GM23338 (cell line): ENCODE measurements at regions not wholly inside any gene's neighbourhood (a gene's known extent, or its start where the extent isn't known, plus 50 kb on each side); places are given as distances from the start of the nearest gene placed in this dataset.

Source experiments
- CREB1 ChIP-seq: fragments of 250-450 bp; sonication (Bioruptor Pico); IDR thresholded peaks from 2 replicates; pipeline ENCODE4 v1.5.0; 2020; ENCODE audit warnings: low read depth, mild to moderate bottlenecking, moderate library complexity
- EZH2 ChIP-seq: fragments of 200-600 bp; sonication (generic); IDR thresholded peaks from one replicate; pipeline ENCODE4 v1.8.0; 2017; ENCODE audit warnings: antibody characterized with exemption, mild to moderate bottlenecking, low read depth; ENCODE audit not compliant: unreplicated experiment
- EZH2phosphoT487 ChIP-seq: fragments of 200-600 bp; sonication (generic); IDR thresholded peaks from one replicate; pipeline ENCODE4 v1.8.1; 2018; ENCODE audit warnings: antibody characterized with exemption; ENCODE audit not compliant: unreplicated experiment
- JUNB ChIP-seq: IDR thresholded peaks from one replicate; pipeline ENCODE4 v1.6.1; 2016; ENCODE audit warnings: antibody characterized with exemption; ENCODE audit not compliant: unreplicated experiment
- NANOG ChIP-seq: IDR thresholded peaks from 2 replicates; pipeline ENCODE4 v1.6.1; 2016; ENCODE audit warnings: antibody characterized with exemption, borderline replicate concordance
- POLR2AphosphoS5 ChIP-seq: IDR thresholded peaks from 2 replicates; pipeline ENCODE4 v1.6.1; 2016; ENCODE audit warnings: antibody characterized with exemption, low read depth
- STAT1 ChIP-seq: IDR thresholded peaks from one replicate; pipeline ENCODE4 v1.6.1; 2016; ENCODE audit warnings: antibody characterized with exemption; ENCODE audit not compliant: unreplicated experiment
- ZNF114 ChIP-seq: fragments of 250-450 bp; sonication (Bioruptor Pico); IDR thresholded peaks from 2 replicates; pipeline ENCODE4 v1.5.0; 2020; ENCODE audit warnings: mild to moderate bottlenecking, moderate library complexity
- ZNF331 ChIP-seq: fragments of 250-450 bp; sonication (Bioruptor Pico); IDR thresholded peaks from 2 replicates; pipeline ENCODE4 v1.5.0; 2020; ENCODE audit warnings: low read depth, mild to moderate bottlenecking, moderate library complexity
- TF ChIP-seq, protein P1 (sequence below), 2 experiments: fragments of 200-600 bp in 1 of 2; sonication (generic) in 1 of 2; conservative IDR thresholded peaks; 2 replicates each; pipeline versions ENCODE4 v1.5.1 to v1.6.1; 2016 to 2017; ENCODE audit warnings: antibody characterized with exemption in 2 of 2, low read depth in 2 of 2, mild to moderate bottlenecking in 2 of 2, moderate library complexity in 1 of 2
- TF ChIP-seq, protein P2 (sequence below): IDR thresholded peaks from one replicate; pipeline ENCODE4 v1.6.1; 2018; ENCODE audit warnings: antibody characterized with exemption; ENCODE audit not compliant: unreplicated experiment
- TF ChIP-seq, protein P3 (sequence below): IDR thresholded peaks from 2 replicates; pipeline ENCODE4 v1.6.1; 2016; ENCODE audit warnings: antibody characterized with exemption

DNA sequence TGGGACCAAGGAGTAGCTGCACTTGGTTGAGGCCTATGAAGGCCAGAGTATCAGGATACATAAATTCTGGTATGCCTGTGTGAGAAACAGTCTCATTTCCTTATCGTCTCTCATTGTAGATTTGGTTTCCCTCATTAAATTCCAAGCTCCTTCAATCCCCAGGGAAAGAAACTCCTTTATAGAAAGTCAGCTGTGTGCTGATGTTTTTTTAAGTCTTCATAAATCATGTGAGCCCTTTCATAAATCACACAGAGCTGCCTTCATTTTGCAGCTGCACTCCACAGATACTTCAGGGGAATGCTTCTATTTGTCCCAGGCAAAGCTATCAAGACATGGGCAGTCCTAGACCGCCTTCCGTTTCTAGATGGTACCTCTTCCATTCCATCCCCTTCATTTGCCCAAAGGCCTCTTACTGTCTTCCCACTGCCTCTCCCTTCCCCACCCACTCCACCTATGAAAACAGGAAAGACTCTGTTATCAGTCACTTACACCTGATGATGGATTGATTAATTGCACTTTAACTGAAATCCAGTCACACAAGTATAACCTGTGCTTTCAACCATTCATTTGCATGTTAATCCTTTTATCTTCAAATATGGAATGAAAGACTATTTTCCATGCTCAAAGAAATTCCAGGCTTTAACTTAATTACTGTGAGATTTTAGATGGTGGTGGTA lies 290.2 kb downstream of the C7orf25 start:
- TF ChIP-seq POLR2AphosphoS5: no peak
- TF ChIP-seq EZH2: no peak
- TF ChIP-seq, protein P1, sequence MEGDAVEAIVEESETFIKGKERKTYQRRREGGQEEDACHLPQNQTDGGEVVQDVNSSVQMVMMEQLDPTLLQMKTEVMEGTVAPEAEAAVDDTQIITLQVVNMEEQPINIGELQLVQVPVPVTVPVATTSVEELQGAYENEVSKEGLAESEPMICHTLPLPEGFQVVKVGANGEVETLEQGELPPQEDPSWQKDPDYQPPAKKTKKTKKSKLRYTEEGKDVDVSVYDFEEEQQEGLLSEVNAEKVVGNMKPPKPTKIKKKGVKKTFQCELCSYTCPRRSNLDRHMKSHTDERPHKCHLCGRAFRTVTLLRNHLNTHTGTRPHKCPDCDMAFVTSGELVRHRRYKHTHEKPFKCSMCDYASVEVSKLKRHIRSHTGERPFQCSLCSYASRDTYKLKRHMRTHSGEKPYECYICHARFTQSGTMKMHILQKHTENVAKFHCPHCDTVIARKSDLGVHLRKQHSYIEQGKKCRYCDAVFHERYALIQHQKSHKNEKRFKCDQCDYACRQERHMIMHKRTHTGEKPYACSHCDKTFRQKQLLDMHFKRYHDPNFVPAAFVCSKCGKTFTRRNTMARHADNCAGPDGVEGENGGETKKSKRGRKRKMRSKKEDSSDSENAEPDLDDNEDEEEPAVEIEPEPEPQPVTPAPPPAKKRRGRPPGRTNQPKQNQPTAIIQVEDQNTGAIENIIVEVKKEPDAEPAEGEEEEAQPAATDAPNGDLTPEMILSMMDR (conservative IDR thresholded peaks at IDR 0.05; ENCODE audit: low read depth in 2 of 2): no peak
- no peak for TF ChIP-seq JUNB
- no peak for TF ChIP-seq CREB1 (CRISPR knock-in tag)
- no peak for TF ChIP-seq EZH2phosphoT487
- TF ChIP-seq, protein P2, sequence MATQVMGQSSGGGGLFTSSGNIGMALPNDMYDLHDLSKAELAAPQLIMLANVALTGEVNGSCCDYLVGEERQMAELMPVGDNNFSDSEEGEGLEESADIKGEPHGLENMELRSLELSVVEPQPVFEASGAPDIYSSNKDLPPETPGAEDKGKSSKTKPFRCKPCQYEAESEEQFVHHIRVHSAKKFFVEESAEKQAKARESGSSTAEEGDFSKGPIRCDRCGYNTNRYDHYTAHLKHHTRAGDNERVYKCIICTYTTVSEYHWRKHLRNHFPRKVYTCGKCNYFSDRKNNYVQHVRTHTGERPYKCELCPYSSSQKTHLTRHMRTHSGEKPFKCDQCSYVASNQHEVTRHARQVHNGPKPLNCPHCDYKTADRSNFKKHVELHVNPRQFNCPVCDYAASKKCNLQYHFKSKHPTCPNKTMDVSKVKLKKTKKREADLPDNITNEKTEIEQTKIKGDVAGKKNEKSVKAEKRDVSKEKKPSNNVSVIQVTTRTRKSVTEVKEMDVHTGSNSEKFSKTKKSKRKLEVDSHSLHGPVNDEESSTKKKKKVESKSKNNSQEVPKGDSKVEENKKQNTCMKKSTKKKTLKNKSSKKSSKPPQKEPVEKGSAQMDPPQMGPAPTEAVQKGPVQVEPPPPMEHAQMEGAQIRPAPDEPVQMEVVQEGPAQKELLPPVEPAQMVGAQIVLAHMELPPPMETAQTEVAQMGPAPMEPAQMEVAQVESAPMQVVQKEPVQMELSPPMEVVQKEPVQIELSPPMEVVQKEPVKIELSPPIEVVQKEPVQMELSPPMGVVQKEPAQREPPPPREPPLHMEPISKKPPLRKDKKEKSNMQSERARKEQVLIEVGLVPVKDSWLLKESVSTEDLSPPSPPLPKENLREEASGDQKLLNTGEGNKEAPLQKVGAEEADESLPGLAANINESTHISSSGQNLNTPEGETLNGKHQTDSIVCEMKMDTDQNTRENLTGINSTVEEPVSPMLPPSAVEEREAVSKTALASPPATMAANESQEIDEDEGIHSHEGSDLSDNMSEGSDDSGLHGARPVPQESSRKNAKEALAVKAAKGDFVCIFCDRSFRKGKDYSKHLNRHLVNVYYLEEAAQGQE: no peak
- TF ChIP-seq NANOG: no peak
- no peak for TF ChIP-seq ZNF114
- TF ChIP-seq, protein P3, sequence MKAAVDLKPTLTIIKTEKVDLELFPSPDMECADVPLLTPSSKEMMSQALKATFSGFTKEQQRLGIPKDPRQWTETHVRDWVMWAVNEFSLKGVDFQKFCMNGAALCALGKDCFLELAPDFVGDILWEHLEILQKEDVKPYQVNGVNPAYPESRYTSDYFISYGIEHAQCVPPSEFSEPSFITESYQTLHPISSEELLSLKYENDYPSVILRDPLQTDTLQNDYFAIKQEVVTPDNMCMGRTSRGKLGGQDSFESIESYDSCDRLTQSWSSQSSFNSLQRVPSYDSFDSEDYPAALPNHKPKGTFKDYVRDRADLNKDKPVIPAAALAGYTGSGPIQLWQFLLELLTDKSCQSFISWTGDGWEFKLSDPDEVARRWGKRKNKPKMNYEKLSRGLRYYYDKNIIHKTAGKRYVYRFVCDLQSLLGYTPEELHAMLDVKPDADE: no peak
- no peak for TF ChIP-seq ZNF331
- TF ChIP-seq STAT1: no peak
